ENCODE measurements at regions not wholly inside any gene's neighbourhood (a gene's known extent, or its start where the extent isn't known, plus 50 kb on each side); places are given as distances from the start of the nearest gene placed in this dataset.
"Not testable (repeated sequence)": the region's sequence is repeated elsewhere in the genome, so short reads cannot be mapped to it uniquely, and the experiment has no call there.

GRCh38 chr13:110045202-110045601, 258.8 kb upstream of the IRS2 start:
- no peak overlapping the region for H3K4me3 ChIP-seq (ENCODE audit: low read depth, low read length)
- no peaks in the 10 kb centered on the region for H3K27me3 ChIP-seq (ENCODE audit: control insufficient read depth, insufficient read depth, low read length)
- peaks cover 23% of the 10 kb centered on the region for H3K4me1 ChIP-seq (ENCODE audit: control insufficient read depth, insufficient read depth, low read length)
- H3K9ac ChIP-seq (ENCODE audit: low read depth, low read length): no peak overlapping the region
- H3K9me3 ChIP-seq (ENCODE audit: control insufficient read depth, insufficient read depth, low read length): no peaks in the 10 kb centered on the region
- H3K36me3 ChIP-seq (ENCODE audit: control insufficient read depth, insufficient read depth, low read length): no peaks in the 10 kb centered on the region
- H3K27ac ChIP-seq (ENCODE audit: low read depth, low read length): no peak overlapping the region

GRCh38 chr13:110044551-110045111, 258.2 kb upstream of the IRS2 start:
- Histone ChIP-seq H3K9ac (ENCODE audit: low read depth, low read length) (no peak overlapping the region), H3K27ac (ENCODE audit: low read depth, low read length) (no peak overlapping the region)

GRCh38 chr13:110042253-110042950, 256.0 kb upstream of the IRS2 start:
- Histone ChIP-seq H3K4me3 (ENCODE audit: low read depth, low read length) (no peak overlapping the region), H3K36me3 (ENCODE audit: control insufficient read depth, insufficient read depth, low read length) (no peaks in the 10 kb centered on the region), H3K27me3 (ENCODE audit: control insufficient read depth, insufficient read depth, low read length) (no peaks in the 10 kb centered on the region), H3K9me3 (ENCODE audit: control insufficient read depth, insufficient read depth, low read length) (no peaks in the 10 kb centered on the region), H3K9ac (ENCODE audit: low read depth, low read length) (no peak overlapping the region), H3K4me1 (ENCODE audit: control insufficient read depth, insufficient read depth, low read length) (peaks cover 20% of the 10 kb centered on the region), H3K27ac (ENCODE audit: low read depth, low read length) (no peak overlapping the region)

More at GRCh38 chr13:110044551-110045111, 258.2 kb upstream of the IRS2 start:
- Histone ChIP-seq H3K4me1 (ENCODE audit: control insufficient read depth, insufficient read depth, low read length) (peaks cover 23% of the 10 kb centered on the region), H3K36me3 (ENCODE audit: control insufficient read depth, insufficient read depth, low read length) (no peaks in the 10 kb centered on the region), H3K27me3 (ENCODE audit: control insufficient read depth, insufficient read depth, low read length) (no peaks in the 10 kb centered on the region), H3K4me3 (ENCODE audit: low read depth, low read length) (no peak overlapping the region), H3K9me3 (ENCODE audit: control insufficient read depth, insufficient read depth, low read length) (no peaks in the 10 kb centered on the region)

- H3K9ac ChIP-seq (ENCODE audit: low read depth, low read length); H3K9me3 ChIP-seq (ENCODE audit: control insufficient read depth, insufficient read depth, low read length); H3K36me3 ChIP-seq (ENCODE audit: control insufficient read depth, insufficient read depth, low read length); H3K27ac ChIP-seq (ENCODE audit: low read depth, low read length); H3K4me3 ChIP-seq (ENCODE audit: low read depth, low read length); H3K27me3 ChIP-seq (ENCODE audit: control insufficient read depth, insufficient read depth, low read length): not testable (repeated sequence)
- peaks cover 18% of the 10 kb centered on the region for H3K4me1 ChIP-seq (ENCODE audit: control insufficient read depth, insufficient read depth, low read length)
Measured at GRCh38 chr13:110041638-110042037, 255.3 kb upstream of the IRS2 start.

GRCh38 chr13:110037925-110038573, 251.7 kb upstream of the IRS2 start:
- Histone ChIP-seq H3K36me3 (ENCODE audit: control insufficient read depth, insufficient read depth, low read length) (no peaks in the 10 kb centered on the region), H3K9me3 (ENCODE audit: control insufficient read depth, insufficient read depth, low read length) (no peaks in the 10 kb centered on the region), H3K4me1 (ENCODE audit: control insufficient read depth, insufficient read depth, low read length) (peaks cover 9% of the 10 kb centered on the region; the same call in 1 of the 2 replicates), H3K27ac (ENCODE audit: low read depth, low read length) (no peak overlapping the region), H3K4me3 (ENCODE audit: low read depth, low read length) (no peak overlapping the region), H3K9ac (ENCODE audit: low read depth, low read length) (no peak overlapping the region), H3K27me3 (ENCODE audit: control insufficient read depth, insufficient read depth, low read length) (no peaks in the 10 kb centered on the region)

GRCh38 chr13:110036060-110036459, 249.7 kb upstream of the IRS2 start:
- no peak overlapping the region for H3K4me3 ChIP-seq (ENCODE audit: low read depth, low read length)
- H3K4me1 ChIP-seq (ENCODE audit: control insufficient read depth, insufficient read depth, low read length): peaks cover 9% of the 10 kb centered on the region; the same call in 1 of the 2 replicates
- no peak overlapping the region for H3K27ac ChIP-seq (ENCODE audit: low read depth, low read length)
- no peaks in the 10 kb centered on the region for H3K9me3 ChIP-seq (ENCODE audit: control insufficient read depth, insufficient read depth, low read length)
- H3K36me3 ChIP-seq (ENCODE audit: control insufficient read depth, insufficient read depth, low read length): no peaks in the 10 kb centered on the region
- no peak overlapping the region for H3K9ac ChIP-seq (ENCODE audit: low read depth, low read length)
- no peaks in the 10 kb centered on the region for H3K27me3 ChIP-seq (ENCODE audit: control insufficient read depth, insufficient read depth, low read length)

- H3K9me3 ChIP-seq (ENCODE audit: control insufficient read depth, insufficient read depth, low read length): no peaks in the 10 kb centered on the region
- H3K4me1 ChIP-seq (ENCODE audit: control insufficient read depth, insufficient read depth, low read length): peaks cover 9% of the 10 kb centered on the region; the same call in 1 of the 2 replicates
- H3K9ac ChIP-seq (ENCODE audit: low read depth, low read length): no peak overlapping the region
- H3K36me3 ChIP-seq (ENCODE audit: control insufficient read depth, insufficient read depth, low read length): no peaks in the 10 kb centered on the region
- H3K27ac ChIP-seq (ENCODE audit: low read depth, low read length): no peak overlapping the region
- no peaks in the 10 kb centered on the region for H3K27me3 ChIP-seq (ENCODE audit: control insufficient read depth, insufficient read depth, low read length)
- no peak overlapping the region for H3K4me3 ChIP-seq (ENCODE audit: low read depth, low read length)
Measured at GRCh38 chr13:110034031-110034549, 247.7 kb upstream of the IRS2 start.

GRCh38 chr13:110032969-110033368, 246.6 kb upstream of the IRS2 start:
- H3K4me1 ChIP-seq (ENCODE audit: control insufficient read depth, insufficient read depth, low read length): peaks cover 10% of the 10 kb centered on the region; the same call in 1 of the 2 replicates
- no peak overlapping the region for H3K9ac ChIP-seq (ENCODE audit: low read depth, low read length)
- no peak overlapping the region for H3K27ac ChIP-seq (ENCODE audit: low read depth, low read length)
- no peaks in the 10 kb centered on the region for H3K36me3 ChIP-seq (ENCODE audit: control insufficient read depth, insufficient read depth, low read length)
- no peaks in the 10 kb centered on the region for H3K27me3 ChIP-seq (ENCODE audit: control insufficient read depth, insufficient read depth, low read length)
- H3K9me3 ChIP-seq (ENCODE audit: control insufficient read depth, insufficient read depth, low read length): no peaks in the 10 kb centered on the region
- H3K4me3 ChIP-seq (ENCODE audit: low read depth, low read length): no peak overlapping the region

GRCh38 chr13:110030394-110030928, 244.1 kb upstream of the IRS2 start:
- H3K9ac ChIP-seq (ENCODE audit: low read depth, low read length): no peak overlapping the region
- no peak overlapping the region for H3K4me3 ChIP-seq (ENCODE audit: low read depth, low read length)
- H3K9me3 ChIP-seq (ENCODE audit: control insufficient read depth, insufficient read depth, low read length): no peaks in the 10 kb centered on the region
- H3K27me3 ChIP-seq (ENCODE audit: control insufficient read depth, insufficient read depth, low read length): no peaks in the 10 kb centered on the region
- peaks cover 11% of the 10 kb centered on the region; the same call in 1 of the 2 replicates for H3K4me1 ChIP-seq (ENCODE audit: control insufficient read depth, insufficient read depth, low read length)
- no peak overlapping the region for H3K27ac ChIP-seq (ENCODE audit: low read depth, low read length)
- no peaks in the 10 kb centered on the region for H3K36me3 ChIP-seq (ENCODE audit: control insufficient read depth, insufficient read depth, low read length)

GRCh38 chr13:110028838-110029621, 242.6 kb upstream of the IRS2 start:
- no peak overlapping the region for H3K9ac ChIP-seq (ENCODE audit: low read depth, low read length)
- H3K27me3 ChIP-seq (ENCODE audit: control insufficient read depth, insufficient read depth, low read length): no peaks in the 10 kb centered on the region
- H3K36me3 ChIP-seq (ENCODE audit: control insufficient read depth, insufficient read depth, low read length): no peaks in the 10 kb centered on the region
- no peaks in the 10 kb centered on the region for H3K9me3 ChIP-seq (ENCODE audit: control insufficient read depth, insufficient read depth, low read length)
- no peak overlapping the region for H3K27ac ChIP-seq (ENCODE audit: low read depth, low read length)
- H3K4me1 ChIP-seq (ENCODE audit: control insufficient read depth, insufficient read depth, low read length): peaks cover 11% of the 10 kb centered on the region; the same call in 1 of the 2 replicates
- no peak overlapping the region for H3K4me3 ChIP-seq (ENCODE audit: low read depth, low read length)

All from HUES48 (cell line).